Ovary (tissue), 7 donors: ENCODE measurements at regions not wholly inside any gene's neighbourhood (a gene's known extent, or its start where the extent isn't known, plus 50 kb on each side); places are given as distances from the start of the nearest gene placed in this dataset.

Experiments
- DNase-seq, 5 donors: peaks; one replicate each; pipeline ENCODE4 v3.0.0-alpha.2; 2019 to 2020
- H3K27ac ChIP-seq, 2 donors: fragments of 200-600 bp; one replicate each; pipeline versions ENCODE4 v1.5.1 to v1.8.0; 2019 to 2022
- H3K27me3 ChIP-seq: fragments of 200-600 bp; one replicate; pipeline ENCODE4 v1.8.0; 2022
- H3K36me3 ChIP-seq: fragments of 200-600 bp; sonication (generic); one replicate; pipeline ENCODE4 v1.5.1; 2019
- H3K4me1 ChIP-seq: one replicate; pipeline ENCODE4 v1.8.1; 2013; ENCODE audit warnings: mild to moderate bottlenecking, moderate library complexity; ENCODE audit not compliant: insufficient read depth
- H3K4me3 ChIP-seq: fragments of 200-600 bp; sonication (generic); one replicate; pipeline ENCODE4 v1.5.1; 2017
- H3K9me3 ChIP-seq, 2 donors: fragments of 200-600 bp in 1 of 2; sonication (generic) in 1 of 2; one replicate each; pipeline versions ENCODE4 v1.5.1 to v1.8.1; 2013 to 2019; ENCODE audit warnings: mild to moderate bottlenecking in 1 of 2, moderate library complexity in 1 of 2
- CTCF ChIP-seq, 3 donors: fragments of 450-650 bp in 2 of 3; fragments of 200-600 bp in 1 of 3; IDR thresholded peaks; one replicate each; pipeline versions ENCODE4 v1.5.1 to v1.8.0; 2016 to 2022; ENCODE audit warnings: antibody characterized with exemption in 3 of 3, mild to moderate bottlenecking in 1 of 3
- EP300 ChIP-seq: sonication (generic); formaldehyde crosslinking; IDR thresholded peaks from one replicate; pipeline ENCODE4 v1.6.1; 2017; ENCODE audit warnings: antibody characterized with exemption
- POLR2A ChIP-seq: fragments of 450-650 bp; IDR thresholded peaks from one replicate; pipeline ENCODE4 v1.6.1; 2017; ENCODE audit warnings: antibody characterized with exemption, mild to moderate bottlenecking, moderate library complexity
- WGBS, 3 donors: extraction: QIAGEN DNeasy Blood & Tissue Kit in 1 of 3; methylation state at CpG; one replicate each; pipeline versions ENCODE4 v1.1.5 to v1.1.7; 2013 to 2017; 5-methylcytosine and 5-hydroxymethylcytosine counted together
- intact Hi-C, 4 donors: fragments of 100-400 bp; cut with DNase I; formaldehyde crosslinking; loops; one replicate each; pipeline versions ENCODE4 v1.11.0 to v1.15.1; 2022 to 2023
- donor health status: DM: no; HTN: no; CAD: no; lungs with moderate emphysema.
- donor health status: DM: no; HTN: no; CAD: no.
- donor health status: Bipolar disorder and iron deficiency.
- donor health status: DM: no; HTN: no; CAD: no.
- donor health status: DM: yes; HTN: yes; CAD: no.

GRCh38 chr6:67277312-67277711, 1357.8 kb upstream of the ADGRB3 start:
- no peak overlapping the region for H3K27ac ChIP-seq
- TF ChIP-seq POLR2A, result no peak
- no peak for TF ChIP-seq CTCF (IDR thresholded peaks at IDR 0.05)
- TF ChIP-seq EP300, result no peak
- no peaks in the 10 kb centered on the region for H3K27me3 ChIP-seq
- H3K4me1 ChIP-seq, result no peaks in the 10 kb centered on the region
- H3K4me3 ChIP-seq, result no peak overlapping the region
- intact Hi-C loops, result no loop called here
- no peaks in the 10 kb centered on the region for H3K9me3 ChIP-seq
- no peaks in the 10 kb centered on the region for H3K36me3 ChIP-seq
- DNase-seq, result no peak
- 55 to 82% (median 72%) methylated on average over 2 of the region's 2 CpGs for WGBS, 3 donors

- no peak for DNase-seq
Measured at GRCh38 chr6:67265996-67266921, 1368.8 kb upstream of the ADGRB3 start.

GRCh38 chr6:67252663-67253062, 1382.4 kb upstream of the ADGRB3 start:
- no peaks in the 10 kb centered on the region for H3K36me3 ChIP-seq
- intact Hi-C loops, result no loop called here
- no peak overlapping the region for H3K4me3 ChIP-seq
- WGBS, 3 donors, result 54 to 67% (median 61%) methylated on average over 3 of the region's 3 CpGs
- DNase-seq, result no peak
- no peaks in the 10 kb centered on the region for H3K9me3 ChIP-seq
- TF ChIP-seq EP300, result no peak
- no peak overlapping the region for H3K27ac ChIP-seq
- no peaks in the 10 kb centered on the region for H3K27me3 ChIP-seq
- no peaks in the 10 kb centered on the region for H3K4me1 ChIP-seq

More at GRCh38 chr6:67265996-67266921, 1368.8 kb upstream of the ADGRB3 start:
- H3K4me1 ChIP-seq, result no peaks in the 10 kb centered on the region
- TF ChIP-seq EP300 (no peak), POLR2A (no peak), CTCF (IDR thresholded peaks at IDR 0.05) (no peak)
- intact Hi-C loops, result no loop called here
- H3K4me3 ChIP-seq, result no peak overlapping the region
- H3K27me3 ChIP-seq, result no peaks in the 10 kb centered on the region
- H3K27ac ChIP-seq, result no peak overlapping the region
- H3K36me3 ChIP-seq, result no peaks in the 10 kb centered on the region
- no peaks in the 10 kb centered on the region for H3K9me3 ChIP-seq
- WGBS, 3 donors, result 80 to 88% (median 87%) methylated on average over 19 to 20 of the region's 20 CpGs

GRCh38 chr6:67248077-67248476, 1387.0 kb upstream of the ADGRB3 start:
- no peaks in the 10 kb centered on the region for H3K27me3 ChIP-seq
- intact Hi-C loops, result no loop called here
- DNase-seq, result no peak
- TF ChIP-seq CTCF (IDR thresholded peaks at IDR 0.05), result no peak
- no peak for TF ChIP-seq EP300
- TF ChIP-seq POLR2A, result no peak
- 86 to 89% (median 89%) methylated on average over 4 of the region's 4 CpGs for WGBS, 3 donors
- no peaks in the 10 kb centered on the region for H3K9me3 ChIP-seq
- no peak overlapping the region for H3K27ac ChIP-seq
- H3K4me1 ChIP-seq, result no peaks in the 10 kb centered on the region
- H3K4me3 ChIP-seq, result no peak overlapping the region
- no peaks in the 10 kb centered on the region for H3K36me3 ChIP-seq

GRCh38 chr6:67244037-67244436, 1391.0 kb upstream of the ADGRB3 start:
- 81 to 97% (median 94%) methylated on average over 6 of the region's 6 CpGs for WGBS, 3 donors
- H3K36me3 ChIP-seq, result no peaks in the 10 kb centered on the region
- H3K4me3 ChIP-seq, result no peak overlapping the region
- no peaks in the 10 kb centered on the region for H3K27me3 ChIP-seq
- DNase-seq, result no peak
- H3K4me1 ChIP-seq, result no peaks in the 10 kb centered on the region
- TF ChIP-seq POLR2A (no peak), CTCF (IDR thresholded peaks at IDR 0.05) (no peak)
- no peak overlapping the region for H3K27ac ChIP-seq
- intact Hi-C loops, result no loop called here
- H3K9me3 ChIP-seq, result no peaks in the 10 kb centered on the region
